HG02840 (cell line): ENCODE measurements at regions not wholly inside any gene's neighbourhood (a gene's known extent, or its start where the extent isn't known, plus 50 kb on each side); places are given as distances from the start of the nearest gene placed in this dataset.

Experiments used
- ATAC-seq: cut with Tn5 transposase; IDR thresholded peaks from one replicate; pipeline ENCODE4 v1.9.1; 2021; ENCODE audit warnings: mild to moderate bottlenecking, moderate library complexity, moderate number of reproducible peaks; ENCODE audit not compliant: unreplicated experiment, low FRiP score

DNA sequence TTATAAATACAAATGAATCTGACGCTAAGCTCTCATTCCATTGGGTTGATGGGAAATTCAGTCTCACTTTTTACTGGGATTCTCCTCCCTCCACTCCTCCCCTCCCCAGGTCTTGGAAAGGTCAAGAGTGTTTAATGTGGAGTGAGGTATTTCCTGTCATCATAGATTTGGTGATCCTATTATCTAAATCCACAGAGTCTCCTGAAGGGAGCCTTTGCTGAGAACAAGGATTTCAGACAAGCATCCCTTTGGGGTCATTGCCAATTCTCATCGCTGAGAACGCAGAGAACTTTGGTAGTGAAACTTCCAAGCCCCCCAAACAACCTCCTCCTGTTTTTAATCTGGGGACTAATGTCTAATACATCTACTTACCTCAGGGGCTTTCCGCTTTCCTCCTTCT is 297.9 kb downstream of the OTOL1 start:
- no peak for ATAC-seq

- no peak for ATAC-seq
Measured at GRCh38 chr3:161796312-161796711, 299.7 kb downstream of the OTOL1 start.

GRCh38 chr3:161796780-161797179 is 300.2 kb downstream of the OTOL1 start:
- no peak for ATAC-seq

GRCh38 chr3:161798016-161798415 is 301.4 kb downstream of the OTOL1 start:
- no peak for ATAC-seq

DNA sequence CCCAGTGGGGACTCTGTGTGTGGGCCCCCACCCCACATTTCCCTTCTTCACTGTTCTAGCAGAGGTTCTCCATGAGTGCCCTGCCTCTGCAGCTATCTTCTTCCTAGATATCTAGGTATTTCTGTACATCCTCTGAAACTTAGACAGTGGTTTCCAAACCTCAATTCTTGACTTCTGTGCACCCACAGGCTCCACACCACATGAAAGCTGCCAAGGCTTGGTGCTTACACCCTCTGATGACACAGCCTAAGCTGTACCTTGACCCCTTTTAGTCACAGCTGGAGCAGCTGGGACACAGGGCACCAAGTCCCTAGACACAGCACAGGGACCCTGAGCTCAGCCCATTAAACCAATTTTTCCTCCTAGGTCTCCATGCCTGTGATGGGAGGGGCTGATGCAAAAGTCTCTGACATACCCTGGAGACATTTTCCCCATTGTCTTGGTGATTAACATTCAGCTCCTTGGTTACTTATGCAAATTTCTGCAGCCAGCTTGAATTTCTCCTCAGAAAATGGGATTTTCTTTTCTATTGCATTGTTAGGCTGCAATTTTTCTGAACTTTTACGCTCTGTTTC is 304.5 kb downstream of the OTOL1 start:
- no peak for ATAC-seq

GRCh38 chr3:161818106-161818505 is 321.5 kb downstream of the OTOL1 start:
- no peak for ATAC-seq

GRCh38 chr3:161821591-161821990 is 325.0 kb downstream of the OTOL1 start:
- no peak for ATAC-seq

DNA sequence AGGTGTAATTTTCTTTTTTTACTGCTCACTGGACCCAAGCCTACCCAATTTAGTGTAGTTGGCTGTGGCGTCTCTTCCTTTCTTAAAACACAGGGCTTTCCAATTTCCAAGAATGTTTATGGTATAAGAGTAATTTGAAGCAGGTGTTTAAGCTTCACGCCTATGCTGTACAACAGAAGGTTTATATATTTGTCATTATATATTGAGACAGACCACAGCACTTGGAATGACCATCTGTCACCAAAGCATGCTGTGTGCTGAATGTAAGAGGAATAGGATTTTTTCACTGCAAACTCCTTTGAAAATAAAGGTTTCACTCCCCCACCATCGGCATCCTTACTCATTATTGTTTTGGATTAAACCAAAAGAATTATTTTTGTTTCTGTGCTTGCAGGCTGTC is 325.7 kb downstream of the OTOL1 start:
- no peak for ATAC-seq

- ATAC-seq = no peak
Measured at GRCh38 chr3:161823910-161824309, 327.3 kb downstream of the OTOL1 start.

DNA sequence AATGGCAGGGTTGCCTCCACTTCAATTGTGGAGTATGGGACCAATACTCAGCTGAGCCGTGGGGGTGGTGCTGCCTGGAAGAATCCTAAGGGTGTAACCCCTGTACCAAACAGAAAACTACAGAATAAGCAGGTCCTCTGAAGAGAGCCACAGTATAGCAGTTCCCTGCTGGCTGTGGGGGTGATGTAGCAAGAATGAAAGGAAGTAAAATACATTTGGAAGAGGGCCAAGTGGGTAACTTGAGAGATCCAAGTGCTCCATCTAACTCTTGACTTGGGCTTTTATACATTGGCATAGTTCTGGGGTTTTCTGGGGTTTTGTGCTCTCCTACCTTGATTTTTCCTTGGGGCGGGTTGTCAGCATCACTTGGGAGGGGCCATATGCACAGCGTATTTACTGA is 341.4 kb downstream of the OTOL1 start:
- no peak for ATAC-seq

- ATAC-seq = no peak
Measured at GRCh38 chr3:161848376-161848775, 351.8 kb downstream of the OTOL1 start.

GRCh38 chr3:161851941-161852566 is 355.4 kb downstream of the OTOL1 start:
- peak; percentile 89 for ATAC-seq

DNA sequence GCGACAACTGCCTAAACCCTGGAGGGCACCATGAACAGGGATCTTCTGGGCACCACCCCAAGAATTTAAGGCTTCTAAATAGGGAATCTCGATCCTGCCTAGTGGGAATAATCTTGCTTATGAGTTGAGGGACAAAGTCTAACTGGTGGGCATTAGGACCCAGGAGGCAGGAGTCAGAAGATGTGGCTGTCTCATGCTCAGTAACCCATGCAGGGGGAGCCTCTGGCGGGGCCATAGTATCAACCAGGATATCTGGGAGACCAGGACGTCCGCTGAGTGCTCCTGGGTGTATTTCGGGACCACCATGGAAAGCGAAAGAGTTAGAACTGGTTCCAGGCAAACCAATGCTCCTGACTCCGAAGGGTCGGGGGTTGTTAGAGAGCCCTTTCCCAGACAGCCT is 356.1 kb downstream of the OTOL1 start:
- ATAC-seq = no peak

DNA sequence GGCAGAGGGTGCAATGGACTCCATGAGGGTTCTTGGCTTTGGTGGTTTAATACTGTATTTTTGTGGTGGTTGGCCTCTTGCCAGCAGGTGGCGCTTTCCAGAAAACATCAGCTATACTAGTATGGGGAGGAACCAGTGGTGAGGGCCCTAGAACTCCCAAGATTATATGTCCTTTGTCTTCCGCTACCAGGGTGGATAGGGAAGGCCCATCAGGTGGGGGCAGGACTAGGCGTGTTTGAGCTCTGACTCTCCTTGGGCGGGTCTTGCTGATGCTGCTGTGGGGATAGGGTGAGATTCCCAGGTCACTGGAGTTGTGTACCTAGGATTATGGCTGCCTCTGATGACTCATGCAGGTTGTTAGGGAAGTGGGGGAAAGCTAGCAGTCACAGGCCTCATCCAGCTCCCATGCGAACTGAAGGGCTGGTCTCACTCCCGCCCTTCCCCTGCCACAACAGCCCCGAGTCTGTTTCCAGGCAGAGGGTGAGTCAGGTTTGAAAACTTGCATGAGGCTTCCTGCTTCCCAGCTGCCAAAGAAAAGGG is 357.7 kb downstream of the OTOL1 start:
- ATAC-seq = no peak

DNA sequence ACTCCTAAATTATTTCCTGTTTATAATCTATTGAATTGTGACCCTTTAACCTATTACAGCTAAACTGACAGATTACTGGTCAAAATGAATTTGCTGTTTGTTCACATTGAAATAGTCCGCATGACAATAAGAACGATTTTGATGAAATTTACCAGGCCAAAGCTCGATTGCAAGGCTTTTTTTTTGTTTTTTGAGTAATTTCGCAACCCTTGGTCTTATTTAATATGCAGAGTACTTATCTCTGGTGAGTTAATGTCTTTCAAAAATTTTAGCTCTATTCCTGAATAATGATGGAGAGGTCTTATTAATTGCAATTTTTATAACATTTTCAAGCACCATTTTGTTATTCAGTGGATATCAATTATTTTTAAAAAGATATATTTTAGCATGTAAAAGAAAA is 362.4 kb downstream of the OTOL1 start:
- ATAC-seq = no peak

DNA sequence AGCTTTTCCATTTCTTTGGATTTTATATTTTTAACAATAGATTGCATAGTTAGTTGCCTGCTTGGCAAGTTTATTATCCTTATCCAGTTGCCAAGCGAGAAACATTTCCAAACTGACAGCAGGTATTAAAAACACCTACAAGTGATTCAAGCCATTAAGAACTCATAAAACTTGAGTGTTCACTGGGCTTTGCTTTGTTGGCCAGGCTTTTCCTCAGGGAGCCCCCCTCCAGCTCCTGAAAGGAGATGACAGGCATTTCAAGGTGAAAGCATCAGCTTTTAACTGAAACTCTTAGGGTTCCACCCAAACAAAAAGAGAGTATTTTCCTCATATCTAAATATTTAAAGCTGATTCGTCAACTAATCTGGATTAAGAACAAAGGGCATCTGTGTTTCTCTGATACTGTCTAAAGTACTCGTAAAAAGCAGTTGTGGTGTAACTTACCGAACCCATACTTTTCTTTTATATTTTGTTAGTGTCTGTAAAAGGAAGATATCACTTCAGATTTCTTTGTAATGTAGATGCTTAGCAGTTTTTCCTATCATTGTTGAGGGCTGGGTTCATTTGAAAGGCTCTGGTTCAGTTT is 363.4 kb downstream of the OTOL1 start:
- no peak for ATAC-seq

- ATAC-seq = no peak
Measured at GRCh38 chr3:161863775-161864174, 367.2 kb downstream of the OTOL1 start.

- no peak for ATAC-seq
Measured at GRCh38 chr3:161866176-161866575, 369.6 kb downstream of the OTOL1 start.

DNA sequence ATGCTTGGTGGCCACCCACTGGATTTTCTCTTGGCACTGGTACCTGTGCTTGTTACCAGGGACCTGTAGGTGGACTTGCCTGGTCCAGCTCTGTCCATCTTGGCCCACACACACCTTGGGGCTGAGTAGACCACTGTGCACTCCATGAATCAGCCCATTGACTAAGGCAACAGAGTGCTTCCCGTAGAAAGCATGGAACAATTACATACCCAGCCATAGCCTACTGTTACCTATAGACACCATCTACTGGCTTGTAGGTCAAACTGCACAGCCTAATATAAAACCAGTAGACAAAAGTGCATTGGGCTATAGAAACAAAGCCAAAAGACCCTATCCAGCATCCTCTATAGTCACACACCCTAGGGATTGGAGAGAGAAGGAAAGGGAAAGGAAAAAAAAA is 378.9 kb downstream of the OTOL1 start:
- no peak for ATAC-seq

GRCh38 chr3:161879470-161879869 is 382.9 kb downstream of the OTOL1 start:
- no peak for ATAC-seq

DNA sequence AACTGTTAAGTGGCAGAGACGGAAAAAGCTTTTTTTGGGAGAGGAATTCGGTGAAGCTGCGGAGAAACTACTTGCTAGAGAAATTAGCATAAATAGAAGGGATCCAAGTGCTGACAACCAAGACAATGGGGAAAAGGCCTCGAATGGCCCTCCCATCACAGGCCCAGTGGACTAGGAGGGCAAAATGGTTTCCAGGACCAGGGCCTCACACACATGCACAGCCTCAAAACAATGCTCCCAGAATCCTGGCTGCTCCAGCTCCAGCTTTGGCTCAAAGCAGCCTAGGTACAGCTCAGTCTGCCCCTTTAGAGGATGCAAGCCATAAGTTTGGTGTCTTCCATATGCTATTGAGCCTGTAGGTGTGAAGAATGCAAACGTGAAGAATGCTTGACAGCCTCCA is 388.2 kb downstream of the OTOL1 start:
- no peak for ATAC-seq

GRCh38 chr3:161890147-161890625 is 393.6 kb downstream of the OTOL1 start:
- ATAC-seq = no peak
